EL (cell line): ENCODE measurements at regions not wholly inside any gene's neighbourhood (a gene's known extent, or its start where the extent isn't known, plus 50 kb on each side); places are given as distances from the start of the nearest gene placed in this dataset.

Source experiments
- DNase-seq: peaks from one replicate; pipeline ENCODE4 v3.0.0-alpha.2; 2016

GRCh38 chr11:130645164-130645842, 196.9 kb downstream of the ADAMTS15 start:
- no peak for DNase-seq

- no peak for DNase-seq
Observed at GRCh38 chr11:130645843-130646197, 197.4 kb downstream of the ADAMTS15 start.

GRCh38 chr11:130646881-130647280, 198.4 kb downstream of the ADAMTS15 start:
- DNase-seq, result no peak

GRCh38 chr11:130647371-130647770, 198.9 kb downstream of the ADAMTS15 start:
- DNase-seq, result no peak

- no peak for DNase-seq
Observed at GRCh38 chr11:130649801-130650200, 201.4 kb downstream of the ADAMTS15 start.

- no peak for DNase-seq
Observed at GRCh38 chr11:130650456-130651030, 202.1 kb downstream of the ADAMTS15 start.

GRCh38 chr11:130651066-130651855, 202.8 kb downstream of the ADAMTS15 start:
- no peak for DNase-seq

- DNase-seq, result peak; percentile 28
Observed at GRCh38 chr11:130652671-130653335, 204.4 kb downstream of the ADAMTS15 start.

- DNase-seq, result no peak
Observed at GRCh38 chr11:130653838-130654636, 205.6 kb downstream of the ADAMTS15 start.

GRCh38 chr11:130655300-130655699, 206.9 kb downstream of the ADAMTS15 start:
- no peak for DNase-seq

GRCh38 chr11:130666781-130667251, 218.4 kb downstream of the ADAMTS15 start:
- peak; percentile 53 for DNase-seq

- no peak for DNase-seq
Observed at GRCh38 chr11:130668751-130669150, 220.3 kb downstream of the ADAMTS15 start.

- DNase-seq, result no peak
Observed at GRCh38 chr11:130670200-130670599, 221.8 kb downstream of the ADAMTS15 start.

GRCh38 chr11:130671801-130672700, 223.6 kb downstream of the ADAMTS15 start:
- DNase-seq, result peak; percentile 75

- DNase-seq, result no peak
Observed at GRCh38 chr11:130672911-130673310, 224.5 kb downstream of the ADAMTS15 start.

- no peak for DNase-seq
Observed at GRCh38 chr11:130673698-130674097, 225.3 kb downstream of the ADAMTS15 start.

- DNase-seq, result peak; percentile 27
Observed at GRCh38 chr11:130674686-130675308, 226.4 kb downstream of the ADAMTS15 start.

GRCh38 chr11:130675371-130675821, 227.0 kb downstream of the ADAMTS15 start:
- DNase-seq, result peak; percentile 77

GRCh38 chr11:130675917-130676316, 227.5 kb downstream of the ADAMTS15 start:
- no peak for DNase-seq

GRCh38 chr11:130677486-130678153, 229.2 kb downstream of the ADAMTS15 start:
- peak; percentile 95 for DNase-seq
